ENCODE measurements at regions not wholly inside any gene's neighbourhood (a gene's known extent, or its start where the extent isn't known, plus 50 kb on each side); places are given as distances from the start of the nearest gene placed in this dataset.

- no peak for FAIRE-seq
These were observed 50.6 kb upstream of the OSR1 start for GRCh38 chr2:19409046-19409445.

GRCh38 chr2:19408592-19408991, 50.2 kb upstream of the OSR1 start:
- FAIRE-seq, result no peak
